ENCODE measurements at regions not wholly inside any gene's neighbourhood (a gene's known extent, or its start where the extent isn't known, plus 50 kb on each side); places are given as distances from the start of the nearest gene placed in this dataset.

- no peak overlapping the region for H3K4me3 ChIP-seq (ENCODE audit: low read depth, low read length)
- TF ChIP-seq, protein P1, sequence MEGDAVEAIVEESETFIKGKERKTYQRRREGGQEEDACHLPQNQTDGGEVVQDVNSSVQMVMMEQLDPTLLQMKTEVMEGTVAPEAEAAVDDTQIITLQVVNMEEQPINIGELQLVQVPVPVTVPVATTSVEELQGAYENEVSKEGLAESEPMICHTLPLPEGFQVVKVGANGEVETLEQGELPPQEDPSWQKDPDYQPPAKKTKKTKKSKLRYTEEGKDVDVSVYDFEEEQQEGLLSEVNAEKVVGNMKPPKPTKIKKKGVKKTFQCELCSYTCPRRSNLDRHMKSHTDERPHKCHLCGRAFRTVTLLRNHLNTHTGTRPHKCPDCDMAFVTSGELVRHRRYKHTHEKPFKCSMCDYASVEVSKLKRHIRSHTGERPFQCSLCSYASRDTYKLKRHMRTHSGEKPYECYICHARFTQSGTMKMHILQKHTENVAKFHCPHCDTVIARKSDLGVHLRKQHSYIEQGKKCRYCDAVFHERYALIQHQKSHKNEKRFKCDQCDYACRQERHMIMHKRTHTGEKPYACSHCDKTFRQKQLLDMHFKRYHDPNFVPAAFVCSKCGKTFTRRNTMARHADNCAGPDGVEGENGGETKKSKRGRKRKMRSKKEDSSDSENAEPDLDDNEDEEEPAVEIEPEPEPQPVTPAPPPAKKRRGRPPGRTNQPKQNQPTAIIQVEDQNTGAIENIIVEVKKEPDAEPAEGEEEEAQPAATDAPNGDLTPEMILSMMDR (conservative IDR thresholded peaks at IDR 0.05; ENCODE audit: low read depth, low read length): no peak
Measured at GRCh38 chr11:106384429-106384828, 307.0 kb downstream of the AASDHPPT start.

GRCh38 chr11:106386519-106386918, 309.1 kb downstream of the AASDHPPT start:
- TF ChIP-seq, protein P1 (conservative IDR thresholded peaks at IDR 0.05; ENCODE audit: low read depth, low read length): no peak
- DNase-seq (ENCODE audit: low read depth): no peak
- no peak overlapping the region for H3K4me3 ChIP-seq (ENCODE audit: low read depth, low read length)

More at GRCh38 chr11:106384429-106384828, 307.0 kb downstream of the AASDHPPT start:
- DNase-seq (ENCODE audit: low read depth): no peak

- peak; percentile 81 for DNase-seq (ENCODE audit: low read depth)
- no peak overlapping the region for H3K4me3 ChIP-seq (ENCODE audit: low read depth, low read length)
- TF ChIP-seq, protein P1 (conservative IDR thresholded peaks at IDR 0.05; ENCODE audit: low read depth, low read length): no peak
Measured at GRCh38 chr11:106389101-106389500, 311.6 kb downstream of the AASDHPPT start.

DNA sequence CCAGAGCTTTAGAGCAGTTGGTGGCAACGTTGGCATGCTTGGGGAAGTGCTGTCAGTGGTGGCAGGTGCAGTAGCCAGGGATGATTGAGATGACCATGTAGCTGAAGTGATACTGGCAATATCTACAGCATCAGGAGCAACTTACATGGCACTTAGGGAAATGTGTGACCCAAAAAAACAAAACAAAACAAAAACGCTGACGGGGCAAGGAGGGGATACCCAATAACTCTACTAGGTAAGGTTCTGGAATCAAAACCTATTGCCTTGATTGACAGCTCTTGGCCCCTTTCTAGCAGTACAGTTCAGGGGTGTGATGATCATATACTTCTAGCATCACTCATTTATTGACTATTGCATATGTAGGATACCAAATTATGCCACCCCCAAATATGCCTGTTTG, 312.6 kb downstream of the AASDHPPT start:
- no peak overlapping the region for H3K4me3 ChIP-seq (ENCODE audit: low read depth, low read length)
- DNase-seq (ENCODE audit: low read depth): no peak
- TF ChIP-seq, protein P1 (conservative IDR thresholded peaks at IDR 0.05; ENCODE audit: low read depth, low read length): no peak

GRCh38 chr11:106391771-106392420, 314.4 kb downstream of the AASDHPPT start:
- DNase-seq (ENCODE audit: low read depth): peak; percentile 80
- TF ChIP-seq, protein P1 (conservative IDR thresholded peaks at IDR 0.05; ENCODE audit: low read depth, low read length): no peak
- no peak overlapping the region for H3K4me3 ChIP-seq (ENCODE audit: low read depth, low read length)

DNA sequence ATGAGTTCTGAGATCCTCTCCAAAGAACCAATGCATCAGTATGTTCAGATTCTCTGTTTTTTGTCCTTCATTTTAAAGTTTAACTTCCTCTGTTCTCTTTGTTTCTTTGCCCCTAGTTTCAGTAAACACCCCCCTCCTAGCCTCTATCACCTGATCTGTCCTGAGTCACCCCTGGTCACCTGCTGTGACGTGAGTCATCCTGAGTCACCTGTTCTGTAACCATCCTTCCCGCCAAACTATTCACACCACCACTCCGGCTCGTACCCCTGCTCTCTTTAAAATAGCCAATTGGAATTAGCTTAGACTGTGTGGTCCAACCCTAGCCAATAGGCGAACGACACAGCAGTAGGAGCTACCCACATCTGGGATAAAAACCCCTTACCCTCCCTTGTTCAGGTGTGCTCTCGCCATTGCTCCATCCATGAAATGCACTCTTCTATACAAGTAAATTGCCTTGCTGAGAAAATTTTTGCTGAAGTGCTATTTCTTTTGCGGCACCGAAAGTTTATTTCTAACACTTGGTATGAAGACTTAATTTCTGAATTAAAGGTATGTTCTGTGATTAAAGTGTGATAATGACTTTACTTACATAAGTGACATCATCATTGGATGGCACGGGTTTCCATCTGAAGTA, 318.4 kb downstream of the AASDHPPT start:
- TF ChIP-seq, protein P1 (conservative IDR thresholded peaks at IDR 0.05; ENCODE audit: low read depth, low read length): no peak
- no peak overlapping the region for H3K4me3 ChIP-seq (ENCODE audit: low read depth, low read length)
- no peak for DNase-seq (ENCODE audit: low read depth)
